Endothelial cell of umbilical vein (primary cell): ENCODE measurements at regions not wholly inside any gene's neighbourhood (a gene's known extent, or its start where the extent isn't known, plus 50 kb on each side); places are given as distances from the start of the nearest gene placed in this dataset.

Experiments
- BruUV-seq: library from RNA; stranded (reverse); fragments of 400-500 nt; replicated peaks from 2 replicates; lab custom pipeline; 2021; lab: Mats Ljungman, UMichigan
- CTCF ChIA-PET: fragments of 300-600, 350-600 bp; sonication (Branson Sonifier 250); formaldehyde crosslinking; loops from one replicate; lab custom pipeline; 2021; ENCODE audit warnings: antibody characterized with exemption, inconsistent platforms; lab: Charles Lee
- POLR2A ChIA-PET: fragments of 300-600, 350-600 bp; sonication (Branson Sonifier 250); formaldehyde crosslinking; loops from one replicate; lab custom pipeline; 2021; ENCODE audit warnings: antibody characterized with exemption, inconsistent platforms; lab: Charles Lee
- DNase-seq: peaks from one replicate; pipeline ENCODE4 v3.0.0-alpha.2; 2011; ENCODE audit warnings: low read depth, low spot score
- FAIRE-seq: peaks from 2 replicates; lab custom pipeline; 2011; peaks lifted over from hg19 to GRCh38; lab: Jason Lieb, UNC
- H2AFZ ChIP-seq: 2 replicates; pipeline ENCODE4 v1.6.0; 2012; ENCODE audit warnings: low read depth, low read length, control low read depth, inconsistent platforms
- H3K27ac ChIP-seq: 2 replicates; pipeline ENCODE4 v1.5.1; 2011; ENCODE audit warnings: low read depth, mild to moderate bottlenecking, control low read depth, low read length, moderate library complexity; ENCODE audit not compliant: insufficient read depth
- H3K27me3 ChIP-seq, 2 experiments: 2 replicates each; pipeline versions ENCODE4 v1.6.0 to v1.6.1; 2011; ENCODE audit warnings: low read length in 2 of 2, mixed read lengths in 1 of 2; ENCODE audit not compliant: control insufficient read depth in 2 of 2, insufficient read depth in 2 of 2
- H3K36me3 ChIP-seq, 2 experiments: 2 replicates in 1 of 2; 3 replicates in 1 of 2; pipeline ENCODE4 v1.5.1; 2011; ENCODE audit warnings: low read length in 2 of 2, mild to moderate bottlenecking in 1 of 2, moderate library complexity in 1 of 2; ENCODE audit not compliant: control insufficient read depth in 2 of 2, insufficient read depth in 2 of 2; ENCODE audit errors: extremely low read depth in 1 of 2
- H3K4me1 ChIP-seq: 3 replicates; pipeline ENCODE4 v1.5.1; 2011; ENCODE audit warnings: mild to moderate bottlenecking, low read length; ENCODE audit not compliant: control insufficient read depth, insufficient read depth; ENCODE audit errors: extremely low read depth
- H3K4me2 ChIP-seq: 2 replicates; pipeline ENCODE4 v1.6.1; 2011; ENCODE audit warnings: low read length, control low read depth, mixed read lengths; ENCODE audit not compliant: insufficient read depth
- H3K4me3 ChIP-seq, 3 experiments: fragments of 200-600 bp in 1 of 3; sonication (generic), shearing (Covaris generic) in 1 of 3; replicated peaks in 1 of 3; 2 replicates each; pipeline ENCODE4 v1.5.1; 2011 to 2016; ENCODE audit warnings: control low read depth in 3 of 3, low read length in 3 of 3, mild to moderate bottlenecking in 2 of 3, inconsistent platforms in 1 of 3, low read depth in 1 of 3, moderate library complexity in 1 of 3; ENCODE audit not compliant: insufficient read depth in 1 of 3
- H3K79me2 ChIP-seq: 2 replicates; pipeline ENCODE4 v1.6.0; 2012; ENCODE audit warnings: low read length, inconsistent platforms; ENCODE audit not compliant: control insufficient read depth, insufficient read depth
- H3K9ac ChIP-seq: replicated peaks from 2 replicates; pipeline ENCODE3; 2011; ENCODE audit warnings: low read length, control low read depth; ENCODE audit not compliant: insufficient read depth; ENCODE audit errors: extremely low read depth
- H3K9me1 ChIP-seq: replicated peaks from 3 replicates; pipeline ENCODE4 v1.6.0; 2011; ENCODE audit warnings: mild to moderate bottlenecking, low read length; ENCODE audit not compliant: control insufficient read depth, insufficient read depth; ENCODE audit errors: extremely low read depth
- H3K9me3 ChIP-seq: replicated peaks from 2 replicates; pipeline ENCODE4 v1.5.1; 2012; ENCODE audit warnings: low read length, inconsistent platforms; ENCODE audit not compliant: control insufficient read depth, insufficient read depth
- H4K20me1 ChIP-seq: replicated peaks from 2 replicates; pipeline ENCODE3; 2011; ENCODE audit warnings: mild to moderate bottlenecking, low read length; ENCODE audit not compliant: control insufficient read depth, insufficient read depth; ENCODE audit errors: extremely low read depth
- EZH2 ChIP-seq: IDR thresholded peaks from 2 replicates; pipeline ENCODE4 v1.6.1; 2012; ENCODE audit warnings: borderline replicate concordance, low read depth, mild to moderate bottlenecking, moderate library complexity, low read length, inconsistent platforms; ENCODE audit not compliant: severe bottlenecking
- FOS ChIP-seq: IDR thresholded peaks from 2 replicates; pipeline ENCODE4 v1.6.1; 2011; ENCODE audit warnings: mild to moderate bottlenecking, low read length, moderate library complexity, borderline replicate concordance; ENCODE audit not compliant: insufficient read depth
- GATA2 ChIP-seq: IDR thresholded peaks from 2 replicates; pipeline ENCODE4 v1.7.0; 2011; ENCODE audit warnings: low read depth, mild to moderate bottlenecking, moderate library complexity, mixed read lengths, low read length; ENCODE audit not compliant: insufficient read length, insufficient read depth
- JUN ChIP-seq: IDR thresholded peaks from 2 replicates; pipeline ENCODE4 v1.6.1; 2011; ENCODE audit warnings: borderline replicate concordance, low read depth; ENCODE audit not compliant: insufficient read length, insufficient read depth
- MYC ChIP-seq: IDR thresholded peaks from one replicate; pipeline ENCODE4 v1.6.1; 2011; ENCODE audit warnings: mild to moderate bottlenecking, low read depth, low read length
- POLR2A ChIP-seq: IDR thresholded peaks from 2 replicates; pipeline ENCODE4 v1.6.1; 2012; ENCODE audit warnings: low read depth, mild to moderate bottlenecking, control low read depth, low read length
- POLR2AphosphoS5 ChIP-seq: IDR thresholded peaks from 2 replicates; pipeline ENCODE4 v1.6.1; 2012; ENCODE audit warnings: low read depth, mild to moderate bottlenecking, control low read depth, low read length, moderate library complexity; ENCODE audit not compliant: insufficient read depth
- dilution Hi-C: fragments of 300-500 bp; cut with MboI; formaldehyde crosslinking; loops from one replicate; pipeline ENCODE4 v1.15.0; 2019; ENCODE audit warnings: low sequenced_read_pairs; ENCODE audit not compliant: extremely low pct_ligation_motif_present
- intact Hi-C: fragments of 100-400 bp; cut with micrococcal nuclease; formaldehyde crosslinking; loops from one replicate; pipeline ENCODE4 v1.10.0; 2022
- TF ChIP-seq, protein P1 (sequence below), 2 donors: IDR thresholded peaks; 1 replicate in 1 of 2; 2 replicates in 1 of 2; pipeline ENCODE4 v1.5.1; 2011; ENCODE audit warnings: low read length in 2 of 2, mild to moderate bottlenecking in 2 of 2, moderate library complexity in 2 of 2, control low read depth in 1 of 2, inconsistent platforms in 1 of 2, low read depth in 1 of 2; ENCODE audit not compliant: insufficient read depth in 1 of 2; ENCODE audit errors: extremely low read depth in 1 of 2
- TF ChIP-seq, protein P2 (sequence below): IDR thresholded peaks from 2 replicates; pipeline ENCODE4 v1.6.1; 2011; ENCODE audit not compliant: insufficient read depth, insufficient read length

DNA sequence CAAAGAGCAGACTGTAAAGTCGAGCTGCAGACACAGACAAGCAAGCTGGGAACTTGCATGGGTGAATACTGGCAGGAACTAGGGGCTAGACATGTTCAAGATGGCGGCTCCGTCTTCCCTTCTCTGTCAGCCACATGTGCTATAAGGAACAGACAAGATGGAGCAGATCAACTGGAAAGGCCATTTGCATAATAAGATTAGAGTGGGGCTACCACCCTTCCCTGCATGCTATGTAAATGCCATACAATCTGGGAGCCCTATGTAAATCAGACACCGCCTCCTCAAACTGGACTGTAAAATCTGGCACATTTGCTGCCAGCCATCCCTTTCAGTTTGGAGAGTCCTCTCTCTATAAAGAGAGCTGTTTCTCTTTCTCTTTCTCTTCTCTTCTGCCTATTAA, 640.1 kb upstream of the CDH8 start:
- Histone ChIP-seq H3K9me1 (no peaks in the 10 kb centered on the region), H3K4me2 (no peak overlapping the region), H3K27ac (no peak overlapping the region), H3K36me3 (no peaks in the 10 kb centered on the region), H4K20me1 (no peaks in the 10 kb centered on the region), H3K4me1 (no peaks in the 10 kb centered on the region), H3K27me3 (no peaks in the 10 kb centered on the region), H2AFZ (no peak overlapping the region), H3K79me2 (no peaks in the 10 kb centered on the region), H3K9ac (no peak overlapping the region), H3K4me3 (no peak overlapping the region), H3K9me3 (peaks cover 2% of the 10 kb centered on the region)
- no peak for FAIRE-seq
- ChIA-PET CTCF (no interaction called here), POLR2A (no interaction called here)
- dilution Hi-C loops, result no loop called here
- TF ChIP-seq FOS (no peak), GATA2 (no peak), POLR2AphosphoS5 (no peak), MYC (no peak), JUN (no peak)
- TF ChIP-seq, protein P1, sequence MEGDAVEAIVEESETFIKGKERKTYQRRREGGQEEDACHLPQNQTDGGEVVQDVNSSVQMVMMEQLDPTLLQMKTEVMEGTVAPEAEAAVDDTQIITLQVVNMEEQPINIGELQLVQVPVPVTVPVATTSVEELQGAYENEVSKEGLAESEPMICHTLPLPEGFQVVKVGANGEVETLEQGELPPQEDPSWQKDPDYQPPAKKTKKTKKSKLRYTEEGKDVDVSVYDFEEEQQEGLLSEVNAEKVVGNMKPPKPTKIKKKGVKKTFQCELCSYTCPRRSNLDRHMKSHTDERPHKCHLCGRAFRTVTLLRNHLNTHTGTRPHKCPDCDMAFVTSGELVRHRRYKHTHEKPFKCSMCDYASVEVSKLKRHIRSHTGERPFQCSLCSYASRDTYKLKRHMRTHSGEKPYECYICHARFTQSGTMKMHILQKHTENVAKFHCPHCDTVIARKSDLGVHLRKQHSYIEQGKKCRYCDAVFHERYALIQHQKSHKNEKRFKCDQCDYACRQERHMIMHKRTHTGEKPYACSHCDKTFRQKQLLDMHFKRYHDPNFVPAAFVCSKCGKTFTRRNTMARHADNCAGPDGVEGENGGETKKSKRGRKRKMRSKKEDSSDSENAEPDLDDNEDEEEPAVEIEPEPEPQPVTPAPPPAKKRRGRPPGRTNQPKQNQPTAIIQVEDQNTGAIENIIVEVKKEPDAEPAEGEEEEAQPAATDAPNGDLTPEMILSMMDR (IDR thresholded peaks at IDR 0.05; ENCODE audit: extremely low read depth in 1 of 2, insufficient read depth in 1 of 2, low read depth in 1 of 2, low read length in 2 of 2), result no peak
- intact Hi-C loops, result no loop called here
- DNase-seq, result no peak
- BruUV-seq, result no TSS peak

DNA sequence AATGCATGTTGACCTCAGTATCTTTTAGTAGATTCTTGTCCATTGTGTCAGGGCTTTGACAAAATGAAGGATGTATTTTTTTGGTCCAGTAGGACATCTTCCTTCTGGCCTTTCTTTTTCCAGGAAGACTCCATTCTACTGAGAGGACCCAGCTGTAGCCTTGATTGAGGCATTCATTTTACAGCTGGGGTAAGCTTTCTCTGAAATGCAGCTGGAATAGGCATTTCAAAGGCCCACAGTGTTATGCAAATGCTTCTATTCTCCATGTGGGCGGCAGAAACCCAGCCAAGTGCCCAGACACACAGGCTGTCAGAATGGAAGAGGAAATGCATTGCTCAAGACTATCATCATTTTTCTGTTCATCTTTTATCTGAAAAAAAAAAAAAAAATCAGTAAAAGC, 629.0 kb upstream of the CDH8 start:
- no peak overlapping the region for H3K9ac ChIP-seq
- H3K27ac ChIP-seq, result no peak overlapping the region
- no peaks in the 10 kb centered on the region for H3K27me3 ChIP-seq
- no peaks in the 10 kb centered on the region for H3K79me2 ChIP-seq
- no peaks in the 10 kb centered on the region for H4K20me1 ChIP-seq
- dilution Hi-C loops, result no loop called here
- H3K4me2 ChIP-seq, result no peak overlapping the region
- DNase-seq (no peak), FAIRE-seq (no peak)
- no peak overlapping the region for H2AFZ ChIP-seq
- no peaks in the 10 kb centered on the region for H3K9me1 ChIP-seq
- no peaks in the 10 kb centered on the region for H3K36me3 ChIP-seq
- no peaks in the 10 kb centered on the region for H3K4me1 ChIP-seq
- POLR2A ChIA-PET, result no interaction called here
- CTCF ChIA-PET, result no interaction called here
- H3K4me3 ChIP-seq, result no peak overlapping the region
- TF ChIP-seq, protein P1 (IDR thresholded peaks at IDR 0.05; ENCODE audit: extremely low read depth in 1 of 2, insufficient read depth in 1 of 2, low read depth in 1 of 2, low read length in 2 of 2), result no peak
- TF ChIP-seq FOS, result no peak
- TF ChIP-seq GATA2, result no peak
- no peak for TF ChIP-seq POLR2AphosphoS5
- TF ChIP-seq EZH2, result no peak
- no peak for TF ChIP-seq JUN
- TF ChIP-seq MYC, result no peak
- TF ChIP-seq, protein P2, sequence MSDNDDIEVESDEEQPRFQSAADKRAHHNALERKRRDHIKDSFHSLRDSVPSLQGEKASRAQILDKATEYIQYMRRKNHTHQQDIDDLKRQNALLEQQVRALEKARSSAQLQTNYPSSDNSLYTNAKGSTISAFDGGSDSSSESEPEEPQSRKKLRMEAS, result no peak
- no peak for TF ChIP-seq POLR2A
- intact Hi-C loops, result no loop called here
- BruUV-seq, result no TSS peak
- peaks cover 3% of the 10 kb centered on the region for H3K9me3 ChIP-seq
